GM11168 (cell line): ENCODE measurements at regions not wholly inside any gene's neighbourhood (a gene's known extent, or its start where the extent isn't known, plus 50 kb on each side); places are given as distances from the start of the nearest gene placed in this dataset.
"Not testable (repeated sequence)": the region's sequence is repeated elsewhere in the genome, so short reads cannot be mapped to it uniquely, and the experiment has no call there.

Experiments used
- in situ Hi-C: fragments of 300-500 bp; cut with MboI; formaldehyde crosslinking; loops from one replicate; pipeline ENCODE4 v1.12.0; 2022; ENCODE audit warnings: low sequenced_read_pairs; ENCODE audit not compliant: unreplicated experiment

DNA sequence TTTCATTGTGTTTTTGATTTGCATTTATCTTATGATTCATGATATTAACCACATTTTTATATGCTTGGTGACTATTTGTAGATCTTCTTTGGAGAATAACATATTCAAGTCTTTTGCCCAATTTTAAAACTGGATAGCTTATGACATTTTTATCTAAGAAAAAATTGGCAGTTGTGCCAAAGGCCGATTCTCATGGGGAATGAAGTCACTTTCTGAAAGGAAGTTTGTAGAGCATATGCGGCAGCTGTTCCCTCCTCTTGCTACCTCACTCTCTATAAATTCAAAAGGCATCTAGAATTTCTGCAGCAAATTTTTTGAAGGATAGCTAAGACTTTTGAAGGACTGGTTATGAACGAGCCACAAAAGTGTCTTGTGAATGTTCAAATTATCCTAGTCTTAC lies 2353.5 kb downstream of the ARAP2 start:
- in situ Hi-C loops, result no loop called here

- in situ Hi-C loops, result no loop called here
These were observed 2332.4 kb downstream of the ARAP2 start for GRCh38 chr4:33911959-33912358.

GRCh38 chr4:33914386-33914785 lies 2329.9 kb downstream of the ARAP2 start:
- in situ Hi-C loops, result no loop called here

DNA sequence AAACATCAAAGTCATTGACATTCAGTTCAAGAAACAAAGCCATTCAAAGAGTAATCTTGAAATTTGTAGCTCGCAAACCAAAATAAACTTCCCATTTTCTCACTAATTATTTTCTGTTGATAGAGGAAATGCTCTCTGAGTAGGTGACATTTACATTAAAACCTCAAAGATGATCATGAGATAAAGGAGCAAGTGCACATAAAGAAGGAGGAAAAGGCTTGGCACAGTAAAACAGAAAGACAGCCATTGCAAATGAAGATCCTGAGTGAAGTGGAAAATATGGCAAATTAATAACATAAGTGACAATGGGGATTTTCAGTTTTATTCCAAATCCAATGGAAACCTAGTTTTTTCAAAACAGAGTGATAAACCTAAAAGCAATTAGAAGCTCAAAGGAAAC lies 2320.8 kb downstream of the ARAP2 start:
- in situ Hi-C loops, result no loop called here

DNA sequence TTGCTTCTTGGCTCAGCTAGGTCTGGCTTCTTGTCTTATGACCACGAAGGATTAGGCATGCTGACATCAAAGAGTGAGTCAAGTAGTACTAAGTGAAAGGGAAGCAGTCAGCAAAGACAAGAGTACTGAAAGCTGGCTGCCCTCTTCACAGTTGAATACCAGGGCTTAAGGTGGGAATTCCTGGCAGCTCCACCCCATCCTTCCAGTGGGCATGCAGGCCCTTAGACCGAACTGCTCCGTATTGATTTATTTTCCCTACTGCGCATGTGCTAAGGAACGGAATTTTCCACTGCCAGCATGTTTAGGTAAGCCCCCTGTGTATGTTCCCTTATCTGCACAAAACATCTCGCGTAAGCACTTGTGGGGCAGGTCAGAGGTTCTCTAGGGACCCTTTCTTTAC lies 2320.1 kb downstream of the ARAP2 start:
- in situ Hi-C loops, result no loop called here

- in situ Hi-C loops, result no loop called here
These were observed 2319.5 kb downstream of the ARAP2 start for GRCh38 chr4:33924811-33925210.

- in situ Hi-C loops, result no loop called here
These were observed 2313.8 kb downstream of the ARAP2 start for GRCh38 chr4:33930497-33930896.

DNA sequence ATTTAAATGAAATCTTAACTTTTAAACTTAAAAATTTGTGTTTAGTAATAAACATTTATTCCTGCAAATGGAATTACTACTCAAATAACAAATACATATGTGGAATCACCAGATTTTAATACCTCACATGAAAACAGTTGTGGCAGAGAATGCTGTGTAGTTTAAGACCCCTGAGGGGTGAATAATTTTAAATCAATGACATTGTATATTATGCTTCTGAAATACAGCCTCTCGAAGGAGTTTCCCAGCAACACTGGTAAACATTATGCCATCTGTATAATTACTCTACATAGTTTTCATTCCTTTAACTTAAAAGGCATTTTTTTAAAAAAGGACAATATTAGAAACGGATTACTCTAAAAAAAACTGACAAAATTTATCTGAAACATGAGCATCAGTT lies 2313.3 kb downstream of the ARAP2 start:
- in situ Hi-C loops, result no loop called here

- in situ Hi-C loops, result no loop called here
These were observed 2304.0 kb downstream of the ARAP2 start for GRCh38 chr4:33940281-33940680.

GRCh38 chr4:33941854-33942253 lies 2302.5 kb downstream of the ARAP2 start:
- in situ Hi-C loops, result no loop called here

DNA sequence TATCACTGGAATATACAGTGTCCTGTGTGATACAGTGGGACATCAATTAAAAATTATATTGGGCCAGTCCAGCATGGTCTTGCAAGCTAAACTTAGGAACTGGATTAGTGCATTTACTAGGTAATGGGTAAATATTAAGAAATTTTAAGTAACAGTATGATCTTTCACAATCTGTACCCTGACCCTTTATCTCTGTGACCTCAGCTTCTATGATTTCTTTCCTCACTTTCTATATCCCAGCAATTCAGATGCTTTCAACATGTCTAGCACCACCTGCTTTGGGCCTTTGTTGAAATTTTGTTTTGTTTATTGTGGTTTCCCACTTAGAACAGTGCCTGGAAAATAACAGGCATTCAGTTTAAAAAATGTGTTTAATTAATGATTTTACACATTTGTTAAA lies 2295.4 kb downstream of the ARAP2 start:
- in situ Hi-C loops, result no loop called here

- in situ Hi-C loops, result not testable (repeated sequence)
These were observed 2290.5 kb downstream of the ARAP2 start for GRCh38 chr4:33953848-33954247.

GRCh38 chr4:33954759-33955158 lies 2289.6 kb downstream of the ARAP2 start:
- in situ Hi-C loops, result loop anchor here (5.0 kb wide), 1 partner anchor 37 kb away; no protein-coding TSS in a partner anchor

- in situ Hi-C loops, result loop anchor here (5.0 kb wide), 1 partner anchor 42 kb away; no protein-coding TSS in a partner anchor
These were observed 2284.8 kb downstream of the ARAP2 start for GRCh38 chr4:33959519-33959918.

DNA sequence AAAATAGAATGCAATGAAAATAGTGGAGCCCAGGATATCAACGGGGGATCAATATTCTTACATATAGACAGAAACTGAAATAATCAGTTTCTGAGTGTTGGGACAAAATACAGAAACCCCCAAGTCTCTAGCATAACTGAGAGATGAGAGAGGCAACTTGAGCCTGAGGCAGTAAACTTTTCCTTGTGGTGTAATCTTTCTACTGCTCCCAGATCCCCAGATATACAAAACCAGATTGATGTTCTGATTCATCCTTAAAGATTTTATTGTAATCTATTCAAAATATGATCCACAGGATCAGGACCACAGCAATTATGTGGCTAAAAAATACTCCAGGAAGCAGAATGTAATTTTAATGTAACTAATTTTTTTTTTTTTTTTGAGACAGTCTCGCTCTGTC lies 2282.6 kb downstream of the ARAP2 start:
- in situ Hi-C loops, result no loop called here

DNA sequence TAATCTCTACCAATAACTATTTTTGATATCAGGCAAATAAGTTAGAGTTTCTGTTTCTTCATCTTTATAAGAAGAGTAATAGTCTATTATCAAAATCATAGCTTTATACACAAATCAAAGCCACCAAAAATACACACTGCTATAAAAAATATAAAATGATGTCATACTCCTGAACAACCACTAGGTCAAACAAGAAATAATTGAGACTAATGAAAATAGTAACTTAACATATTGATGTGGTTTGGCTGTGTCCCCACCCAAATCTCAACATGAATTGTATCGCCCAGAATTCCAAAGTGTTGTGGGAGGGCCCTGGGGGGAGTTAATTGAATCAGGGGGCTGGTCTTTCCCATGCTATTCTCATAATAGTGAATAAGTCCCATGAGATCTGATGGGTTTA lies 2277.5 kb downstream of the ARAP2 start:
- in situ Hi-C loops, result no loop called here

- in situ Hi-C loops, result no loop called here
These were observed 2270.0 kb downstream of the ARAP2 start for GRCh38 chr4:33974270-33974669.

GRCh38 chr4:33975995-33976394 lies 2268.3 kb downstream of the ARAP2 start:
- in situ Hi-C loops, result no loop called here

- in situ Hi-C loops, result not testable (repeated sequence)
These were observed 2264.5 kb downstream of the ARAP2 start for GRCh38 chr4:33979781-33980180.

DNA sequence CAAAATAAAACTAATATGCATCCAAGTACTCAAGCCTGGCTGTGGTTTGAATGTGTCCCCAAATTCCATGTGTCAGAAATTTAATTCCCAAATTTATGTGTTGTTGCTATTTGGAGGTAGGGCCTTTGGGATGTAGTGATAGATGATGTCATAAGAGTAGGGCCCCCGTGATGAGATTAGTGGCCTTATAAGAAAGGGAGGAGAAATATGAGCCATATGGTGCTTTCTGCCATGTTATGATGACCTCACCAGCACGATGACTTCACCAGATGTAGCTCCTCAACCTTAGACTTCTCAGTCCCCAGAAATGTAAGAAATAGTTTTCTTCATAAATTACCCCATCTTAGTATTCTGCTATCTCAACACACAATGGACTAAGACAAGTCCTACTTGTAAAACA lies 2264.0 kb downstream of the ARAP2 start:
- in situ Hi-C loops, result no loop called here

GRCh38 chr4:33989820-33990443 lies 2254.4 kb downstream of the ARAP2 start:
- in situ Hi-C loops, result no loop called here

DNA sequence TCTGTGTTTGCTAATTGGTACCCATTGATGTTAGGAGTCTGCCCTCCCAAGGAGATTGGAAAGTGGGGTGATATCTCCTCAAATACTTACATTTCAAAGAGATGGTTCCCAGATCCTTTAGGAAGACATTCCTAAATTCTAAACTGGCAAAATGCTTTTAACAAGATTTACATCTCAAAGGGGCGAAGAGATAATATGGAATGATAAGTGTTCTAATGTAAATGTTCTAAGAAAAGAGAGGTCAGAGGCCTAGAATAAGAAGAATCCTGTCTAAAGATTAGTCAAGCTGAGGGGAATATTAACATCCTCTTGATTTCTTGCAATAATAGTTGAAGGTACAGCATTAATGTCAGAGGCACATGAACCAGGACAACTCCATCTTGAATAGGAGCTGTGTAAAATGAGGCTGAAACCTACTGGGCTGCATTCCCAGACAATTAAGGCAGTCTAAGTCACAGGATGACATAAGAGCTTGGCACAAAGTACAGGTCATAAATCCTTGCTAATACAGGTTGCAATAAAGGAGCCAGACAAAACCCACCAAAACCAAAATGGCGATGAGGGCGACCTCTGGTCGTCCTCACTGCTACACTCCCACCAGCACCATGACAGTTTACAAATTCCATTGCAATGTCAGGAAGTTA lies 2248.1 kb downstream of the ARAP2 start:
- in situ Hi-C loops, result no loop called here
